Endodermal cell (in vitro differentiated cells): ENCODE measurements at regions not wholly inside any gene's neighbourhood (a gene's known extent, or its start where the extent isn't known, plus 50 kb on each side); places are given as distances from the start of the nearest gene placed in this dataset.

Experiments
- DNase-seq: peaks from one replicate; pipeline ENCODE4 v3.0.0-alpha.2; 2017
- H3K27ac ChIP-seq: 2 replicates; pipeline ENCODE4 v1.5.1; 2013; ENCODE audit warnings: mild to moderate bottlenecking, low read depth, low read length, moderate library complexity
- H3K27me3 ChIP-seq: 2 replicates; pipeline ENCODE4 v1.6.1; 2013; ENCODE audit warnings: mild to moderate bottlenecking, low read length, moderate library complexity; ENCODE audit not compliant: insufficient read depth, control insufficient read depth, poor library complexity, severe bottlenecking
- H3K36me3 ChIP-seq: 2 replicates; pipeline ENCODE4 v1.7.0; 2013; ENCODE audit warnings: mild to moderate bottlenecking, low read length, moderate library complexity; ENCODE audit not compliant: control insufficient read depth, insufficient read depth
- H3K4me1 ChIP-seq: one replicate; pipeline ENCODE4 v1.7.0; 2013; ENCODE audit warnings: low read length; ENCODE audit not compliant: control insufficient read depth, insufficient read depth
- H3K4me3 ChIP-seq: 2 replicates; pipeline ENCODE4 v1.5.1; 2013; ENCODE audit warnings: mild to moderate bottlenecking, low read length, moderate library complexity
- H3K9ac ChIP-seq: 2 replicates; pipeline ENCODE4 v1.6.1; 2013; ENCODE audit warnings: mild to moderate bottlenecking, low read length, moderate library complexity; ENCODE audit not compliant: poor library complexity, severe bottlenecking; ENCODE audit errors: extremely low read depth
- H3K9me3 ChIP-seq: 2 replicates; pipeline ENCODE4 v1.6.1; 2013; ENCODE audit warnings: mild to moderate bottlenecking, low read length, moderate library complexity; ENCODE audit not compliant: control insufficient read depth
- H3K27ac Mint-ChIP-seq: 2 replicates; pipeline ENCODE4 v1.8.0; 2020; ENCODE audit warnings: mixed read lengths
- H3K27me3 Mint-ChIP-seq: 2 replicates; pipeline ENCODE4 v1.8.0; 2021; ENCODE audit warnings: mild to moderate bottlenecking, mixed read lengths; ENCODE audit not compliant: insufficient read depth
- H3K36me3 Mint-ChIP-seq: 2 replicates; pipeline ENCODE4 v1.8.0; 2020; ENCODE audit warnings: low read depth, mixed read lengths
- H3K4me1 Mint-ChIP-seq: 2 replicates; pipeline ENCODE4 v1.8.0; 2020; ENCODE audit warnings: mixed read lengths
- H3K4me3 Mint-ChIP-seq: 2 replicates; pipeline ENCODE4 v1.8.0; 2020; ENCODE audit warnings: mild to moderate bottlenecking, moderate library complexity, mixed read lengths
- H3K9me3 Mint-ChIP-seq: 2 replicates; pipeline ENCODE4 v1.8.0; 2020; ENCODE audit warnings: mild to moderate bottlenecking, mixed read lengths
- CTCF ChIP-seq: fragments of 200-600 bp; sonication (generic); conservative IDR thresholded peaks from 2 replicates; pipeline ENCODE4 v1.5.0; 2021; ENCODE audit warnings: antibody characterized with exemption, mild to moderate bottlenecking
- WGBS, 2 experiments: methylation state at CpG; one replicate each; pipeline versions ENCODE4 v1.1.5 to v1.1.7; 2013; ENCODE audit warnings: missing lambda C conversion rate in 2 of 2, mixed read lengths in 1 of 2; ENCODE audit not compliant: insufficient coverage in 1 of 2, insufficient read length in 1 of 2; 5-methylcytosine and 5-hydroxymethylcytosine counted together

- Histone ChIP-seq H3K4me1 (no peaks in the 10 kb centered on the region), H3K36me3 (no peaks in the 10 kb centered on the region), H3K9ac (no peak overlapping the region), H3K4me3 (no peak overlapping the region), H3K9me3 (no peaks in the 10 kb centered on the region), H3K27me3 (peaks cover 9% of the 10 kb centered on the region), H3K27ac (no peak overlapping the region)
- Mint-ChIP-seq H3K9me3 (no peaks in the 10 kb centered on the region), H3K36me3 (no peaks in the 10 kb centered on the region), H3K4me3 (no peak overlapping the region), H3K27ac (no peak overlapping the region), H3K4me1 (peaks cover 4% of the 10 kb centered on the region), H3K27me3 (peaks cover 75% of the 10 kb centered on the region)
- WGBS, 2 experiments: 96% methylated on average over 2 of the region's 2 CpGs; no CpG with 5 or more reads in 1 of the 2 experiments
- no peak for TF ChIP-seq CTCF
- DNase-seq: no peak
These were observed 133.9 kb downstream of the UCHL1 start for GRCh38 chr4:41390661-41391060.

DNA sequence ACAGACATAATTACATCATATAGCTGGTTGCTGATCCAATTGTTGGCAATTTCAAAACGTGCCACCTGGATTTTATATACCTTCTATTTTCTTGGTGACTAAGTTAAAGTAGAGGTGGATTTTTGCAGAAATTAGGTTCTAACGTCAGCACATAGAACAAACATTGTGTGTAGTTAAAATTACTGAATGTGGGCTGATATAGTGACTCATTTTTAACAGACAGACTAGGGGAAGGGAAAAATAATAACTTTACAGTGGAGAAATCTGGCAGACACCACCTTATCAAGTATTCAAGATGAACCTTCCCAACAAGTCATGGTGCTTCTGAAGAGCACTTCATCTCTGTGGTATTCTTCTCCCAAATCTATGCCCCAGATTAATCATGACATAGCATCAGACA is 134.5 kb downstream of the UCHL1 start:
- Histone ChIP-seq H3K4me1 (no peaks in the 10 kb centered on the region), H3K27ac (no peak overlapping the region), H3K4me3 (no peak overlapping the region), H3K27me3 (peaks cover 5% of the 10 kb centered on the region), H3K36me3 (no peaks in the 10 kb centered on the region), H3K9me3 (no peaks in the 10 kb centered on the region), H3K9ac (no peak overlapping the region)
- no peaks in the 10 kb centered on the region for H3K9me3 Mint-ChIP-seq
- H3K4me3 Mint-ChIP-seq: no peak overlapping the region
- no peak for DNase-seq
- no peaks in the 10 kb centered on the region for H3K36me3 Mint-ChIP-seq
- H3K27ac Mint-ChIP-seq: no peak overlapping the region
- H3K4me1 Mint-ChIP-seq: no peaks in the 10 kb centered on the region
- WGBS, 2 experiments: 93 to 100% methylated on average over 1 to 2 of the region's 2 CpGs
- peaks cover 74% of the 10 kb centered on the region for H3K27me3 Mint-ChIP-seq
- TF ChIP-seq CTCF: no peak

GRCh38 chr4:41394481-41394894 is 137.8 kb downstream of the UCHL1 start:
- H3K4me1 ChIP-seq: no peaks in the 10 kb centered on the region
- no peaks in the 10 kb centered on the region for H3K4me1 Mint-ChIP-seq
- H3K27me3 Mint-ChIP-seq: peaks cover 48% of the 10 kb centered on the region
- WGBS, 2 experiments: 94% methylated on average over 2 of the region's 2 CpGs
- H3K27ac ChIP-seq: no peak overlapping the region
- H3K4me3 ChIP-seq: no peak overlapping the region
- no peak overlapping the region for H3K9ac ChIP-seq
- no peaks in the 10 kb centered on the region for H3K36me3 ChIP-seq
- TF ChIP-seq CTCF: no peak
- no peak overlapping the region for H3K27ac Mint-ChIP-seq
- no peaks in the 10 kb centered on the region for H3K27me3 ChIP-seq
- no peaks in the 10 kb centered on the region for H3K36me3 Mint-ChIP-seq
- no peak for DNase-seq
- H3K4me3 Mint-ChIP-seq: no peak overlapping the region
- H3K9me3 ChIP-seq: no peaks in the 10 kb centered on the region
- H3K9me3 Mint-ChIP-seq: no peaks in the 10 kb centered on the region
